Osteoblast (primary cell): ENCODE measurements at regions not wholly inside any gene's neighbourhood (a gene's known extent, or its start where the extent isn't known, plus 50 kb on each side); places are given as distances from the start of the nearest gene placed in this dataset.

Experiments used
- DNase-seq: peaks from one replicate; pipeline ENCODE4 v3.0.0; 2011; ENCODE audit warnings: low spot score, mixed read lengths; ENCODE audit not compliant: insufficient read length; ENCODE audit errors: missing footprints
- H2AFZ ChIP-seq: 2 replicates; pipeline ENCODE4 v1.6.0; 2011; ENCODE audit warnings: mild to moderate bottlenecking, low read length
- H3K27ac ChIP-seq: 2 replicates; pipeline ENCODE4 v1.5.1; 2011; ENCODE audit warnings: mild to moderate bottlenecking, low read depth, low read length, moderate library complexity
- H3K27me3 ChIP-seq: 2 replicates; pipeline ENCODE4 v1.6.0; 2012; ENCODE audit warnings: mild to moderate bottlenecking, control low read depth, inconsistent platforms, low read length, moderate library complexity; ENCODE audit not compliant: insufficient read depth
- H3K36me3 ChIP-seq: 2 replicates; pipeline ENCODE4 v1.5.1; 2011; ENCODE audit warnings: mild to moderate bottlenecking, low read length, control low read depth, moderate library complexity; ENCODE audit not compliant: insufficient read depth
- H3K4me1 ChIP-seq: 2 replicates; pipeline ENCODE4 v1.5.1; 2011; ENCODE audit warnings: mild to moderate bottlenecking, low read length, control low read depth, moderate library complexity; ENCODE audit not compliant: insufficient read depth
- H3K4me2 ChIP-seq: 2 replicates; pipeline ENCODE4 v1.6.0; 2011; ENCODE audit warnings: mild to moderate bottlenecking, low read length; ENCODE audit not compliant: insufficient read depth
- H3K4me3 ChIP-seq: fragments of 200-600 bp; sonication (generic); 3 replicates; pipeline ENCODE4 v1.5.1; 2012; ENCODE audit warnings: mild to moderate bottlenecking, low read length, inconsistent platforms; ENCODE audit not compliant: insufficient read depth
- H3K79me2 ChIP-seq: 2 replicates; pipeline ENCODE4 v1.6.0; 2012; ENCODE audit warnings: mild to moderate bottlenecking, low read length, control low read depth, inconsistent platforms; ENCODE audit not compliant: insufficient read depth
- H3K9me3 ChIP-seq: 2 replicates; pipeline ENCODE4 v1.5.1; 2011; ENCODE audit warnings: low read depth, low read length, control low read depth
- H4K20me1 ChIP-seq: 2 replicates; pipeline ENCODE4 v1.6.0; 2012; ENCODE audit warnings: mild to moderate bottlenecking, low read length, control low read depth; ENCODE audit not compliant: insufficient read depth
- TF ChIP-seq, protein P1 (sequence below): IDR thresholded peaks from 2 replicates; pipeline ENCODE4 v1.5.1; 2011; ENCODE audit warnings: mild to moderate bottlenecking, low read depth, low read length, moderate library complexity; ENCODE audit errors: extremely low read depth

- H3K36me3 ChIP-seq, result no peaks in the 10 kb centered on the region
- TF ChIP-seq, protein P1, sequence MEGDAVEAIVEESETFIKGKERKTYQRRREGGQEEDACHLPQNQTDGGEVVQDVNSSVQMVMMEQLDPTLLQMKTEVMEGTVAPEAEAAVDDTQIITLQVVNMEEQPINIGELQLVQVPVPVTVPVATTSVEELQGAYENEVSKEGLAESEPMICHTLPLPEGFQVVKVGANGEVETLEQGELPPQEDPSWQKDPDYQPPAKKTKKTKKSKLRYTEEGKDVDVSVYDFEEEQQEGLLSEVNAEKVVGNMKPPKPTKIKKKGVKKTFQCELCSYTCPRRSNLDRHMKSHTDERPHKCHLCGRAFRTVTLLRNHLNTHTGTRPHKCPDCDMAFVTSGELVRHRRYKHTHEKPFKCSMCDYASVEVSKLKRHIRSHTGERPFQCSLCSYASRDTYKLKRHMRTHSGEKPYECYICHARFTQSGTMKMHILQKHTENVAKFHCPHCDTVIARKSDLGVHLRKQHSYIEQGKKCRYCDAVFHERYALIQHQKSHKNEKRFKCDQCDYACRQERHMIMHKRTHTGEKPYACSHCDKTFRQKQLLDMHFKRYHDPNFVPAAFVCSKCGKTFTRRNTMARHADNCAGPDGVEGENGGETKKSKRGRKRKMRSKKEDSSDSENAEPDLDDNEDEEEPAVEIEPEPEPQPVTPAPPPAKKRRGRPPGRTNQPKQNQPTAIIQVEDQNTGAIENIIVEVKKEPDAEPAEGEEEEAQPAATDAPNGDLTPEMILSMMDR, result no peak
- peaks cover 29% of the 10 kb centered on the region for H3K4me1 ChIP-seq
- H3K27ac ChIP-seq, result peak overlapping the region; percentile 98
- no peaks in the 10 kb centered on the region for H4K20me1 ChIP-seq
- no peaks in the 10 kb centered on the region for H3K9me3 ChIP-seq
- DNase-seq, result no peak
- H3K4me2 ChIP-seq, result peak overlapping the region; percentile 75
- peak overlapping the region; percentile 45 for H2AFZ ChIP-seq
- no peaks in the 10 kb centered on the region for H3K27me3 ChIP-seq
- peak overlapping the region; percentile 54 for H3K4me3 ChIP-seq
- no peaks in the 10 kb centered on the region for H3K79me2 ChIP-seq
Observed at GRCh38 chr2:237156857-237157779, 71.4 kb downstream of the COPS8 start.

GRCh38 chr2:237157780-237158102 lies 72.1 kb downstream of the COPS8 start:
- H3K4me1 ChIP-seq, result peaks cover 29% of the 10 kb centered on the region
- H4K20me1 ChIP-seq, result no peaks in the 10 kb centered on the region
- no peaks in the 10 kb centered on the region for H3K36me3 ChIP-seq
- H3K4me2 ChIP-seq, result no peak overlapping the region
- peak overlapping the region; percentile 98 for H3K27ac ChIP-seq
- TF ChIP-seq, protein P1, result no peak
- DNase-seq, result no peak
- no peak overlapping the region for H3K4me3 ChIP-seq
- no peaks in the 10 kb centered on the region for H3K9me3 ChIP-seq
- no peaks in the 10 kb centered on the region for H3K79me2 ChIP-seq
- no peaks in the 10 kb centered on the region for H3K27me3 ChIP-seq
- no peak overlapping the region for H2AFZ ChIP-seq

- H3K27ac ChIP-seq, result peak overlapping the region; percentile 98
- TF ChIP-seq, protein P1, result no peak
- H3K4me1 ChIP-seq, result peaks cover 29% of the 10 kb centered on the region
Observed at GRCh38 chr2:237158194-237158593, 72.5 kb downstream of the COPS8 start.

More at GRCh38 chr2:237158194-237158593, 72.5 kb downstream of the COPS8 start:
- no peaks in the 10 kb centered on the region for H4K20me1 ChIP-seq
- H3K4me3 ChIP-seq, result no peak overlapping the region
- H3K4me2 ChIP-seq, result no peak overlapping the region
- no peak for DNase-seq
- no peaks in the 10 kb centered on the region for H3K9me3 ChIP-seq
- no peaks in the 10 kb centered on the region for H3K27me3 ChIP-seq
- no peaks in the 10 kb centered on the region for H3K79me2 ChIP-seq
- no peak overlapping the region for H2AFZ ChIP-seq
- H3K36me3 ChIP-seq, result no peaks in the 10 kb centered on the region
